ENCODE measurements at regions not wholly inside any gene's neighbourhood (a gene's known extent, or its start where the extent isn't known, plus 50 kb on each side); places are given as distances from the start of the nearest gene placed in this dataset.

DNA sequence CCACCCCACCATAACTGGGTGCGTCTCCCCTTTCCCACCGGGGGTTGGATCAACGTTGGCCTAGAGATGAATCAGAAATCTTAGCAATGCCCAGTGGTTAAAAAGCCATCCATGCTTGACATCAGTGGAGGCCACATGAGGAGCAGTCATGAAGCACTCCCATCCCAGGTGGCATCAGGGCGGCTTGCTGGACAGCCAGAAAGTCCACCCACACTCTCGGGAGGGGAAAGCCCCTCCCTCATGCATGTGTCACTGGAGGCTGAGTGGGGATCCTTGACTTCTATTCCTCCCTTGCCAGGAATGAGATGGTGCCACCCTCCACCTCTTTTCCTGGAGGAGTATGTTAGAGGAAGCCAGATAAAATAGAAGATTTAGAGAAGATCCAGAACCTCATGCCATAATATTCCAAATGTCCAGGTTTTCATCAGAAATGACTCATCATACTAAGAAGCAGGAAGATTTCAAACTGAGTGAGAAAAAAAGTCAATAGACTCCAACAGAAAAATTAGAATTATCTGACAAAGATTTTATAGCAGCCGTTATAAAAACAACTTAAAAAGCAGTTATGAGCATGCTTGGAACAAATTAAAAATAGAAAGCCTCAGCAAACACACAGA lies 507.1 kb upstream of the ID2 start:
- H3K27ac ChIP-seq: no peak overlapping the region
- TF ChIP-seq, protein P1, sequence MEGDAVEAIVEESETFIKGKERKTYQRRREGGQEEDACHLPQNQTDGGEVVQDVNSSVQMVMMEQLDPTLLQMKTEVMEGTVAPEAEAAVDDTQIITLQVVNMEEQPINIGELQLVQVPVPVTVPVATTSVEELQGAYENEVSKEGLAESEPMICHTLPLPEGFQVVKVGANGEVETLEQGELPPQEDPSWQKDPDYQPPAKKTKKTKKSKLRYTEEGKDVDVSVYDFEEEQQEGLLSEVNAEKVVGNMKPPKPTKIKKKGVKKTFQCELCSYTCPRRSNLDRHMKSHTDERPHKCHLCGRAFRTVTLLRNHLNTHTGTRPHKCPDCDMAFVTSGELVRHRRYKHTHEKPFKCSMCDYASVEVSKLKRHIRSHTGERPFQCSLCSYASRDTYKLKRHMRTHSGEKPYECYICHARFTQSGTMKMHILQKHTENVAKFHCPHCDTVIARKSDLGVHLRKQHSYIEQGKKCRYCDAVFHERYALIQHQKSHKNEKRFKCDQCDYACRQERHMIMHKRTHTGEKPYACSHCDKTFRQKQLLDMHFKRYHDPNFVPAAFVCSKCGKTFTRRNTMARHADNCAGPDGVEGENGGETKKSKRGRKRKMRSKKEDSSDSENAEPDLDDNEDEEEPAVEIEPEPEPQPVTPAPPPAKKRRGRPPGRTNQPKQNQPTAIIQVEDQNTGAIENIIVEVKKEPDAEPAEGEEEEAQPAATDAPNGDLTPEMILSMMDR (IDR thresholded peaks at IDR 0.05): no peak
- no peak for TF ChIP-seq POLR2A (IDR thresholded peaks at IDR 0.05)
- 42 to 64% methylated on average over 3 to 5 of the region's 6 CpGs for WGBS, 2 donors
- intact Hi-C loops (cut with DNase I): no loop called here
- H3K4me3 ChIP-seq: no peak overlapping the region
- H3K4me1 ChIP-seq: no peaks in the 10 kb centered on the region
- H3K27me3 ChIP-seq: no peaks in the 10 kb centered on the region
- no peaks in the 10 kb centered on the region for H3K9me3 ChIP-seq
- DNase-seq: no peak
- H3K36me3 ChIP-seq: no peaks in the 10 kb centered on the region

DNA sequence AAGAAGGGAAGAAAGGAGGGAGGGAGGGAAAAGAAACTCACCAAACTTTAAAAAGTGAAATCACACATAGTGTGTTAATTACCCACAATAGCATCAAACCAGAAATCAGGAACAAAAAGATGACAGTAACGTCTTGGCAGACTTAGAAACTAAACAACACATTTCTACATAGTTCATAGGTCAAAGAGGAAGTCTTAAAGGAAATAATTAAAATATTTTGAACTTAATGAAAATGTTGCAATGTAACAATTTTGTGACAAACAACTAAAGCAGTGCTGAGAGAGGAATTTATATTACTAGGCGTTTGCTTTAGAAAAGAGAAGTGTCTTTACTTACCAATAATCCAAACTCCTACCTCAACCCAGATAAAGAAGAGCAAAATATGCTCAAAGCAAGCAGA lies 505.0 kb upstream of the ID2 start:
- no peaks in the 10 kb centered on the region for H3K27me3 ChIP-seq
- H3K4me3 ChIP-seq: no peak overlapping the region
- no peaks in the 10 kb centered on the region for H3K4me1 ChIP-seq
- WGBS, 2 donors: 38 to 57% methylated on average over 2 of the region's 2 CpGs
- H3K36me3 ChIP-seq: no peaks in the 10 kb centered on the region
- intact Hi-C loops (cut with DNase I): no loop called here
- no peak overlapping the region for H3K27ac ChIP-seq
- TF ChIP-seq POLR2A (IDR thresholded peaks at IDR 0.05): no peak
- TF ChIP-seq, protein P1 (IDR thresholded peaks at IDR 0.05): no peak
- no peak for DNase-seq
- no peaks in the 10 kb centered on the region for H3K9me3 ChIP-seq

DNA sequence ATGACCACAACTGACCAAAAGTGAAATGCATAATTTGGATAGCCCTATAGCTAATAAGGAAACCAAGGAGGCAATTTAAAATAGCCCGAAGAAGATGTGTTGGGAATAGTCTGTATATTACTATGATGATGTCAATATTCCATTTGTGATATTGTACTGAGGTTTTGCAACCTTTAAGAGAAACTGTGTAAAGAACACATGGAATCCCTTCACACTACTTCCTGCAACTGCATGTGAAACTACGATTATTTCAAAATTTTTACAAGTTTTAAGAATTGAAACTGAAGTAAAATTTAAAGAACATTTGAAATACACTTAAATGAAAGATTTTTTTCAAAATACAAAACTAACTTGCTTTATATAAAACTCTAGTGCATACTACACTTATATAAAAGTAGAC lies 504.3 kb upstream of the ID2 start:
- TF ChIP-seq, protein P1 (IDR thresholded peaks at IDR 0.05): no peak
- no peaks in the 10 kb centered on the region for H3K36me3 ChIP-seq
- no peak overlapping the region for H3K27ac ChIP-seq
- H3K4me3 ChIP-seq: no peak overlapping the region
- intact Hi-C loops (cut with DNase I): no loop called here
- H3K4me1 ChIP-seq: no peaks in the 10 kb centered on the region
- 66 to 73% methylated on average over 2 of the region's 2 CpGs for WGBS, 2 donors
- no peak for DNase-seq
- H3K27me3 ChIP-seq: no peaks in the 10 kb centered on the region
- H3K9me3 ChIP-seq: no peaks in the 10 kb centered on the region

DNA sequence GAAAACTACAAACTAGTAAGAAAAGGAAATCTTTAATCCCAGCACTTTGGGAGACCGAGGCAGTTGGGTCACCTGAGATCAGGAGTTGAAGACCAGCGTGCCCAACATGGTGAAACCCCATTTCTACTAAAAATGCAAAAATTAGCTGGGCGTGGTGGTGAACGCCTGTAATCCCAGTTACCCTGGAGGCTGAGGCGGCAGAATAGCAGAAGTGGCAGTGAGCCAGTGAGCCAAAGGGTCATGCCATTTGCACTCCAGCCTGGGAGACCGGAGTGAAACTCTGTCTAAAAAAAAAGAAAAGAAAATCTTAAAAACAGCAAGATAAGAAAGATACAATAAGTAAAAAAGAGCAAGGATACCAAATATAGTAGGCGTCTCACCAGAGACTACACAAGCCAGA lies 502.9 kb upstream of the ID2 start:
- 72 to 77% methylated on average over 7 of the region's 7 CpGs for WGBS, 2 donors
- TF ChIP-seq, protein P1 (IDR thresholded peaks at IDR 0.05): no peak
- TF ChIP-seq POLR2A (IDR thresholded peaks at IDR 0.05): no peak
- Histone ChIP-seq H3K36me3 (no peaks in the 10 kb centered on the region), H3K4me1 (no peaks in the 10 kb centered on the region), H3K4me3 (no peak overlapping the region), H3K27me3 (no peaks in the 10 kb centered on the region), H3K27ac (no peak overlapping the region), H3K9me3 (no peaks in the 10 kb centered on the region)
- no peak for DNase-seq
- intact Hi-C loops (cut with DNase I): no loop called here

DNA sequence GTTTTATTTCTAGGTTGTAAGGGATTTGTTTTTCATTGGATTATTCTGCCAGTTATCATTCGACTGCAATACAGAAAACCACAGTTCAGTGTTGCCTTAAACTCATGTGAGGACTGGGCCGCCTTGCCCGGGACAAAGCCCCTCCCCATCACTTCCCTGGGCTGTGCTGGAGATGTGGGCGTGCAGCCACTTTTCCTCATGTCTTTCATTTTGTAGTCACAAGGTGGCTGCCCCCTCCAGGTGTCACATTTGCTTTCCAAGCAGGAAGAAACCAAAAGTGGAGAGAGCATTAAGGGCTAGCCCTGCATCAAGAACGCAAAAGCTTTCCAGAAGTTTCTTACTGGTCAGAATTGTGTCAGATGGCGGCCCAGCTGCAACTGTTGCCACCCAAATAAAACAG lies 492.5 kb upstream of the ID2 start:
- DNase-seq: no peak
- TF ChIP-seq, protein P1 (IDR thresholded peaks at IDR 0.05): no peak
- no peak for TF ChIP-seq POLR2A (IDR thresholded peaks at IDR 0.05)
- WGBS, 2 donors: 77 to 93% methylated on average over 4 to 6 of the region's 6 CpGs
- intact Hi-C loops (cut with DNase I): no loop called here
- Histone ChIP-seq H3K36me3 (no peaks in the 10 kb centered on the region), H3K4me1 (peaks cover 0 to 4% (median 0%) of the 10 kb centered on the region in 3 donors), H3K27ac (no peak overlapping the region), H3K4me3 (no peak overlapping the region), H3K27me3 (no peaks in the 10 kb centered on the region), H3K9me3 (no peaks in the 10 kb centered on the region)
